Activated B cell treated with CpG ODN at 0.5 μM for 24 hours (primary cell): ENCODE measurements at regions not wholly inside any gene's neighbourhood (a gene's known extent, or its start where the extent isn't known, plus 50 kb on each side); places are given as distances from the start of the nearest gene placed in this dataset.

Experiments
- ATAC-seq: fragments of 200-7000 bp; cut with Tn5 transposase; one replicate; pipeline ENCODE4 v1.10.0; 2021; ENCODE audit warnings: low read depth, mild to moderate bottlenecking, moderate library complexity
- CTCF ChIA-PET: fragments of 350-600 bp; sonication (Branson Sonifier 250); formaldehyde crosslinking; loops from one replicate; lab custom pipeline; 2021; ENCODE audit warnings: antibody characterized with exemption; lab: Charles Lee
- POLR2A ChIA-PET: fragments of 350-600 bp; sonication (Branson Sonifier 250); formaldehyde crosslinking; loops from one replicate; lab custom pipeline; 2021; ENCODE audit warnings: antibody characterized with exemption; lab: Charles Lee
- DNase-seq: peaks from one replicate; pipeline ENCODE4 v3.0.0; 2022
- H3K27ac Mint-ChIP-seq: one replicate; pipeline ENCODE4 v1.8.0; 2020; ENCODE audit warnings: mixed read lengths
- H3K27me3 Mint-ChIP-seq: one replicate; pipeline ENCODE4 v1.8.0; 2021; ENCODE audit warnings: mixed read lengths
- H3K36me3 Mint-ChIP-seq: one replicate; pipeline ENCODE4 v1.8.0; 2021; ENCODE audit warnings: low read depth, mixed read lengths
- H3K4me1 Mint-ChIP-seq: one replicate; pipeline ENCODE4 v1.8.0; 2021; ENCODE audit warnings: mixed read lengths
- H3K4me3 Mint-ChIP-seq: one replicate; pipeline ENCODE4 v1.8.0; 2020; ENCODE audit warnings: mild to moderate bottlenecking, mixed read lengths
- H3K9me3 Mint-ChIP-seq: one replicate; pipeline ENCODE4 v1.8.0; 2020; ENCODE audit warnings: mixed read lengths
- intact Hi-C: fragments of 100-400 bp; cut with micrococcal nuclease; formaldehyde crosslinking; loops from one replicate; pipeline ENCODE4 v1.15.1; 2024
- TF ChIP-seq, protein P1 (sequence below): fragments of 200-600 bp; IDR thresholded peaks from one replicate; pipeline ENCODE4 v1.8.0; 2022; ENCODE audit warnings: antibody characterized with exemption, mild to moderate bottlenecking

GRCh38 chr9:82808478-82808877, 254.5 kb downstream of the RASEF start:
- TF ChIP-seq, protein P1, sequence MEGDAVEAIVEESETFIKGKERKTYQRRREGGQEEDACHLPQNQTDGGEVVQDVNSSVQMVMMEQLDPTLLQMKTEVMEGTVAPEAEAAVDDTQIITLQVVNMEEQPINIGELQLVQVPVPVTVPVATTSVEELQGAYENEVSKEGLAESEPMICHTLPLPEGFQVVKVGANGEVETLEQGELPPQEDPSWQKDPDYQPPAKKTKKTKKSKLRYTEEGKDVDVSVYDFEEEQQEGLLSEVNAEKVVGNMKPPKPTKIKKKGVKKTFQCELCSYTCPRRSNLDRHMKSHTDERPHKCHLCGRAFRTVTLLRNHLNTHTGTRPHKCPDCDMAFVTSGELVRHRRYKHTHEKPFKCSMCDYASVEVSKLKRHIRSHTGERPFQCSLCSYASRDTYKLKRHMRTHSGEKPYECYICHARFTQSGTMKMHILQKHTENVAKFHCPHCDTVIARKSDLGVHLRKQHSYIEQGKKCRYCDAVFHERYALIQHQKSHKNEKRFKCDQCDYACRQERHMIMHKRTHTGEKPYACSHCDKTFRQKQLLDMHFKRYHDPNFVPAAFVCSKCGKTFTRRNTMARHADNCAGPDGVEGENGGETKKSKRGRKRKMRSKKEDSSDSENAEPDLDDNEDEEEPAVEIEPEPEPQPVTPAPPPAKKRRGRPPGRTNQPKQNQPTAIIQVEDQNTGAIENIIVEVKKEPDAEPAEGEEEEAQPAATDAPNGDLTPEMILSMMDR = no peak
- no peak for DNase-seq
- H3K27me3 Mint-ChIP-seq = no peaks in the 10 kb centered on the region
- no peak overlapping the region for H3K4me3 Mint-ChIP-seq
- peaks cover 2% of the 10 kb centered on the region for H3K9me3 Mint-ChIP-seq
- no peaks in the 10 kb centered on the region for H3K4me1 Mint-ChIP-seq
- ATAC-seq = no peak
- ChIA-PET CTCF (no interaction called here), POLR2A (no interaction called here)
- no peaks in the 10 kb centered on the region for H3K36me3 Mint-ChIP-seq
- intact Hi-C loops = no loop called here
- H3K27ac Mint-ChIP-seq = no peak overlapping the region

- H3K27ac Mint-ChIP-seq = no peak overlapping the region
- DNase-seq (no peak), ATAC-seq (no peak)
- H3K9me3 Mint-ChIP-seq = peaks cover 2% of the 10 kb centered on the region
- no peak overlapping the region for H3K4me3 Mint-ChIP-seq
- POLR2A ChIA-PET = no interaction called here
- H3K36me3 Mint-ChIP-seq = no peaks in the 10 kb centered on the region
- CTCF ChIA-PET = no interaction called here
- intact Hi-C loops = no loop called here
- TF ChIP-seq, protein P1 = no peak
- H3K4me1 Mint-ChIP-seq = no peaks in the 10 kb centered on the region
- no peaks in the 10 kb centered on the region for H3K27me3 Mint-ChIP-seq
Observed at GRCh38 chr9:82810915-82811314, 252.0 kb downstream of the RASEF start.

DNA sequence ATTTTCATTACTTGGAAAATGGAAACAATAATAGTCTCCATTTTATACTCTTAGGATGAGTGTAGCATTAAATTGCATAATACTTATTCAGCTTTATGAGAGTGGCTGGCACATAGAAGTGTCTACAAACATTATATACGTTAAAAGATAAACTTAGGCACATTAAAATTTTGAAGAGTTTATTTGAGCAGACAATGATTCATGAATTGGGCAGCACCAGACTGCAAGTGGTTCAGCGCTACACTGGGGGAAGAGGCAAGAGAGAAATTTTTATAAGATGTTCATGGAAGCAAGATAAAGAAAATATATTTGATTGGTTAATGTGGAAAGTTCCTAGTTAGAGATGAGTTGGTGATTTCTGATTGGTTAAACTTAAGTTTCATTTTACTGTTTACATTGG, 243.7 kb downstream of the RASEF start:
- ChIA-PET POLR2A (no interaction called here), CTCF (no interaction called here)
- H3K9me3 Mint-ChIP-seq = no peaks in the 10 kb centered on the region
- no peaks in the 10 kb centered on the region for H3K27me3 Mint-ChIP-seq
- no peak overlapping the region for H3K27ac Mint-ChIP-seq
- DNase-seq = no peak
- H3K4me3 Mint-ChIP-seq = no peak overlapping the region
- H3K36me3 Mint-ChIP-seq = no peaks in the 10 kb centered on the region
- intact Hi-C loops = no loop called here
- no peak for ATAC-seq
- TF ChIP-seq, protein P1 = no peak
- H3K4me1 Mint-ChIP-seq = no peaks in the 10 kb centered on the region

DNA sequence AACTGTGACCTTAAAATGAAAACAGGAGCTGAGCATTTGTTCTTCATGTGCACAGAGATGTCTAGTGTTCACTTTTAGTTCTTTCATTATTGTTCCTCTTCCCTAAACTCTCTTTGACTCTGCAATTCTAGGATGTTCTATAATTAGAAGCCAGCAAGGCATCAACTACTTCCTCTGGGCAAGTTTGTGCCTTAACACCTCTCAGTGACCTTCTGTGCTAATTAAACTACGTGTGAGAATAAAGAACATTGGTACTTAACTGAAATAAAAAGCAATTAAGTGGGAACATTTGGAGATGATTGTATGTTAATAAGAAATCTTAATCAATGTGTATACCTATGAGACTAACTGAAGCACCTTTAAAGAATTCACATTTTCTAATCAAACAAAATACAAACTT, 242.8 kb downstream of the RASEF start:
- Mint-ChIP-seq H3K27ac (no peak overlapping the region), H3K27me3 (no peaks in the 10 kb centered on the region), H3K9me3 (no peaks in the 10 kb centered on the region), H3K4me1 (no peaks in the 10 kb centered on the region), H3K4me3 (no peak overlapping the region), H3K36me3 (no peaks in the 10 kb centered on the region)
- DNase-seq (no peak), ATAC-seq (no peak)
- TF ChIP-seq, protein P1 = no peak
- intact Hi-C loops = no loop called here
- ChIA-PET POLR2A (no interaction called here), CTCF (no interaction called here)

- POLR2A ChIA-PET = no interaction called here
- Mint-ChIP-seq H3K4me3 (no peak overlapping the region), H3K4me1 (no peaks in the 10 kb centered on the region), H3K36me3 (no peaks in the 10 kb centered on the region), H3K27ac (no peak overlapping the region), H3K27me3 (no peaks in the 10 kb centered on the region), H3K9me3 (no peaks in the 10 kb centered on the region)
- intact Hi-C loops = no loop called here
- no peak for ATAC-seq
- CTCF ChIA-PET = no interaction called here
- DNase-seq = no peak
- TF ChIP-seq, protein P1 = no peak
Observed at GRCh38 chr9:82829818-82830217, 233.1 kb downstream of the RASEF start.
